Mesendoderm (in vitro differentiated cells): ENCODE measurements at regions not wholly inside any gene's neighbourhood (a gene's known extent, or its start where the extent isn't known, plus 50 kb on each side); places are given as distances from the start of the nearest gene placed in this dataset.
"Not testable (repeated sequence)": the region's sequence is repeated elsewhere in the genome, so short reads cannot be mapped to it uniquely, and the experiment has no call there.

Source experiments
- DNase-seq: peaks from one replicate; pipeline ENCODE4 v3.0.0; 2013
- H2AK5ac ChIP-seq: 2 replicates; pipeline ENCODE4 v1.6.1; 2013; ENCODE audit warnings: low read length, inconsistent platforms
- H2BK120ac ChIP-seq: 2 replicates; pipeline ENCODE4 v1.6.1; 2013; ENCODE audit warnings: low read depth, mild to moderate bottlenecking, low read length, moderate library complexity, mixed read lengths
- H2BK15ac ChIP-seq: replicated peaks from 2 replicates; pipeline ENCODE4 v1.6.1; 2013; ENCODE audit warnings: low read depth, mild to moderate bottlenecking, moderate library complexity
- H2BK5ac ChIP-seq: 2 replicates; pipeline ENCODE4 v1.6.1; 2013; ENCODE audit warnings: low read length, inconsistent platforms
- H3K18ac ChIP-seq: 2 replicates; pipeline ENCODE4 v1.6.1; 2013; ENCODE audit warnings: mild to moderate bottlenecking, low read length, mixed read lengths
- H3K23ac ChIP-seq: one replicate; pipeline ENCODE4 v1.6.1; 2013; ENCODE audit warnings: low read length
- H3K27ac ChIP-seq: 2 replicates; pipeline ENCODE4 v1.5.1; 2013; ENCODE audit warnings: low read depth, mild to moderate bottlenecking, inconsistent platforms, low read length, moderate library complexity
- H3K27me3 ChIP-seq: 2 replicates; pipeline ENCODE4 v1.6.1; 2013; ENCODE audit warnings: low read length, control low read depth, mild to moderate bottlenecking, inconsistent platforms; ENCODE audit not compliant: insufficient read depth, poor library complexity
- H3K36me3 ChIP-seq: 2 replicates; pipeline ENCODE4 v1.6.1; 2013; ENCODE audit warnings: low read length, inconsistent platforms; ENCODE audit not compliant: control insufficient read depth, insufficient read depth
- H3K4ac ChIP-seq: one replicate; pipeline ENCODE4 v1.6.1; 2013; ENCODE audit warnings: low read depth, mild to moderate bottlenecking, low read length, moderate library complexity
- H3K4me1 ChIP-seq: 2 replicates; pipeline ENCODE4 v1.6.1; 2013; ENCODE audit warnings: low read depth, low read length, inconsistent platforms; ENCODE audit not compliant: control insufficient read depth
- H3K4me2 ChIP-seq: 2 replicates; pipeline ENCODE4 v1.6.1; 2013; ENCODE audit warnings: low read length
- H3K4me3 ChIP-seq: 2 replicates; pipeline ENCODE4 v1.5.1; 2013; ENCODE audit warnings: mild to moderate bottlenecking, low read length
- H3K56ac ChIP-seq: one replicate; pipeline ENCODE4 v1.6.1; 2013; ENCODE audit warnings: low read length
- H3K79me1 ChIP-seq: 2 replicates; pipeline ENCODE4 v1.6.1; 2013; ENCODE audit warnings: low read length, inconsistent platforms
- H3K79me2 ChIP-seq: 2 replicates; pipeline ENCODE4 v1.6.1; 2013; ENCODE audit warnings: mild to moderate bottlenecking, low read length; ENCODE audit not compliant: control insufficient read depth, insufficient read depth
- H3K9ac ChIP-seq: 2 replicates; pipeline ENCODE4 v1.6.1; 2013; ENCODE audit warnings: low read length, inconsistent platforms
- H4K5ac ChIP-seq: one replicate; pipeline ENCODE4 v1.6.1; 2013; ENCODE audit warnings: low read length
- H4K8ac ChIP-seq: one replicate; pipeline ENCODE4 v1.6.1; 2013; ENCODE audit warnings: low read depth, mild to moderate bottlenecking, control low read depth, low read length, moderate library complexity
- WGBS: extraction: QIAGEN DNeasy Blood & Tissue Kit; methylation state at CpG from one replicate; pipeline ENCODE4 v1.1.7; 2013; ENCODE audit warnings: low lambda C conversion rate, missing lambda C conversion rate; ENCODE audit not compliant: insufficient coverage; ENCODE audit errors: extremely low coverage; 5-methylcytosine and 5-hydroxymethylcytosine counted together

DNA sequence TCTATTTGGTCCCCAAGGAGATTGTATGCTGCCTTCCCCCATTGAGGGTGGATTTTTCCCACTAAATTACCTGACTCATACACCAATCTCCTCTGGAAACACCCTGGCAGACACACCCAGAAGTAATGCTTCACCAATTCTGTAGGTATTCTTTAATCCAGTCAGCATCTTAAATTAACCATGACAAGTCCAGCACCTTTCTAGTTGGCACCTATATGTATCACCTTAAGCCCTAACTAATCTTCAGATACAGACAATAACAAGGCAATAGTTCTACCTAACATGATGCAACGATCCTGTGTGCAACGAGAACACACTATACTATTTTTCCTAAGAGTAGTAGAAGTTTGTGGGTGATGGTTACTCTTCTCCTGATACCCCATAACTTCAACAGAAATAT is 473.3 kb upstream of the NPAP1 start:
- not testable (repeated sequence) for H4K5ac ChIP-seq, H3K9ac ChIP-seq, H4K8ac ChIP-seq, H3K56ac ChIP-seq, H3K79me2 ChIP-seq, H3K4ac ChIP-seq, H3K23ac ChIP-seq, H3K36me3 ChIP-seq, DNase-seq, H3K4me1 ChIP-seq, H2BK120ac ChIP-seq, H3K27ac ChIP-seq, H3K79me1 ChIP-seq, H3K27me3 ChIP-seq, H3K4me3 ChIP-seq, H2BK5ac ChIP-seq, H2AK5ac ChIP-seq, H2BK15ac ChIP-seq, H3K4me2 ChIP-seq, H3K18ac ChIP-seq
- no CpG with 5 or more reads among the region's 2 CpGs for WGBS

- H2BK15ac ChIP-seq, H3K18ac ChIP-seq, H3K4me1 ChIP-seq, H3K79me1 ChIP-seq, H3K23ac ChIP-seq, H3K9ac ChIP-seq, H2BK120ac ChIP-seq, H4K5ac ChIP-seq, H3K27me3 ChIP-seq, H3K27ac ChIP-seq, H3K4ac ChIP-seq, DNase-seq, H3K36me3 ChIP-seq, H2BK5ac ChIP-seq, H4K8ac ChIP-seq, H3K79me2 ChIP-seq, H3K56ac ChIP-seq, H3K4me3 ChIP-seq, H2AK5ac ChIP-seq, H3K4me2 ChIP-seq: not testable (repeated sequence)
- WGBS, result no CpG with 5 or more reads among the region's 6 CpGs
Observed at GRCh38 chr15:24211742-24212476, 463.7 kb upstream of the NPAP1 start.

DNA sequence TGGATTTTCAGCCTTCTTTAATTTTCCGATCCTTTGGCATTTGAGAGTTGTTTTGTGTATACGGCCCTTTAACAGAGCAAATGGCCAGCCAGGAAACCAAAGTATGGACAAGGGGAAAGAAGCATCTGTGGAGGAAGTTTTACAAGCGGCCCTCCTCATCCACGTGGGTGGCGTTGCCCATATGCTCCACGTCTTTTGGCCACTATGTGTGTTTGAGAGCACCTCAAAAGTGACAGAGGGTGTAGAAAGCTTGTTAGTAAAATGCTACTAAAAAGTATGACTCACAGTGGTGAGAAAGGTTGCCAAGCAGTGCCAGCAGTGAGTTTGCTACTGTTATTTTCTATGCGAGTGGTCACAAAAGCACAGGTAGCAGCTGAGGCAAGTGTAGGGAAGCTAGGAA is 451.8 kb upstream of the NPAP1 start:
- no peak for DNase-seq
- WGBS, result no CpG with 5 or more reads among the region's 7 CpGs
- no peak overlapping the region for H3K4ac ChIP-seq
- H3K79me2 ChIP-seq, result no peaks in the 10 kb centered on the region
- no peak overlapping the region for H2AK5ac ChIP-seq
- H4K5ac ChIP-seq, result no peak overlapping the region
- H3K36me3 ChIP-seq, result no peaks in the 10 kb centered on the region
- no peak overlapping the region for H3K23ac ChIP-seq
- no peaks in the 10 kb centered on the region for H3K27me3 ChIP-seq
- H2BK15ac ChIP-seq, result no peak overlapping the region
- H3K4me2 ChIP-seq, result no peak overlapping the region
- no peak overlapping the region for H3K4me3 ChIP-seq
- H2BK120ac ChIP-seq, result no peak overlapping the region
- no peak overlapping the region for H3K27ac ChIP-seq
- H2BK5ac ChIP-seq, result no peak overlapping the region
- no peaks in the 10 kb centered on the region for H3K4me1 ChIP-seq
- no peak overlapping the region for H3K9ac ChIP-seq
- H3K56ac ChIP-seq, result no peak overlapping the region
- H3K18ac ChIP-seq, result no peak overlapping the region
- no peaks in the 10 kb centered on the region for H3K79me1 ChIP-seq
- no peak overlapping the region for H4K8ac ChIP-seq

DNA sequence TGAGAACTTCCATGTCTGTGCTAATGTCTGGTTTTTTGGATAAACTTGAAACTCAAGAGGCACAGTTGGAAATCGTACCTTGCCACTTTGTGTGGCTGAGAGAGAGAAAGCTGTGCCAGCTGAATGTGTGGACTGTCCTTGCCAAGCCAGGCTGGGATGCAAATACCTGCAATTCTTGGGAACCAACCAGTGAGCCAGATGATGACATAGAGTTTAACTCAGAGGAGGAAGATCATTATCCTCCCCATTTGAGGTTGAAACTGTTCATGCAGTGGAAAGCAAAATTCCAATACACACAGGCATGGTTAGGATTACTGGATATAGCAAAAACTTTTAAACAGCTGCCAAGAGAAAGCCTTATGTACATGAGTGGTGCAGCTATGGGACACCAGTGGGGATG is 451.4 kb upstream of the NPAP1 start:
- DNase-seq, result no peak
- Histone ChIP-seq H3K23ac (no peak overlapping the region), H3K4me1 (no peaks in the 10 kb centered on the region), H2BK5ac (no peak overlapping the region), H3K4me2 (no peak overlapping the region), H3K4me3 (no peak overlapping the region), H3K4ac (no peak overlapping the region), H3K56ac (no peak overlapping the region), H4K8ac (no peak overlapping the region), H4K5ac (no peak overlapping the region), H3K27ac (no peak overlapping the region), H2BK120ac (no peak overlapping the region), H3K79me1 (no peaks in the 10 kb centered on the region), H2BK15ac (no peak overlapping the region), H3K79me2 (no peaks in the 10 kb centered on the region), H3K27me3 (no peaks in the 10 kb centered on the region), H3K36me3 (no peaks in the 10 kb centered on the region), H3K9ac (no peak overlapping the region), H3K18ac (no peak overlapping the region), H2AK5ac (no peak overlapping the region)
- WGBS, result no CpG with 5 or more reads among the region's 1 CpG

DNA sequence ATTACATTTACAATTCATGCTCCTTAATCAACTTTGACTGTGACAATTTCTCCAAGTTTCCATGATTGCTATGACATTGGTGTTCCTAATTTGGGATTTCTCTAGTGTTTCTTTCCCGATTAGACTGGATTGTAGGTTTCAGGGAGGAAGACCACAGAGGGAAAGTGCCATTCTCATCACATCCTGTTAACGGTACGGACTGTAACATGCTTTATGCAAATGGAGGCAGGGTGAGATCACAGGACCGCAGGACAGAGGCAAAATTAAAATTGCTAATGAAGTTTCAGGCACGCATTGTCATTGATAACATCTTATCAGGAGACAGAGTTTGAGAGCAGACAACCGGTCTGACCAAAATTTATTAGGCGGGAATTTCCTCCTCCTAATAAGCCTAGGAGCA is 446.7 kb upstream of the NPAP1 start:
- H3K56ac ChIP-seq, H4K8ac ChIP-seq, H3K4me2 ChIP-seq, H3K23ac ChIP-seq, H3K9ac ChIP-seq, H2BK5ac ChIP-seq, H3K79me1 ChIP-seq, H3K4ac ChIP-seq, H4K5ac ChIP-seq, H3K27me3 ChIP-seq, H3K36me3 ChIP-seq, H2BK120ac ChIP-seq, H2AK5ac ChIP-seq, H3K79me2 ChIP-seq, H2BK15ac ChIP-seq, H3K4me3 ChIP-seq, H3K18ac ChIP-seq, H3K4me1 ChIP-seq, H3K27ac ChIP-seq: not testable (repeated sequence)
- peak; percentile 7 for DNase-seq
- no CpG with 5 or more reads among the region's 7 CpGs for WGBS

GRCh38 chr15:24233134-24233533 is 442.4 kb upstream of the NPAP1 start:
- not testable (repeated sequence) for DNase-seq, H3K9ac ChIP-seq, H4K8ac ChIP-seq, H3K79me1 ChIP-seq, H3K56ac ChIP-seq, H3K4me1 ChIP-seq, H2BK15ac ChIP-seq, H3K4me2 ChIP-seq, H3K79me2 ChIP-seq, H3K4ac ChIP-seq, H2BK5ac ChIP-seq, H2BK120ac ChIP-seq, H3K4me3 ChIP-seq, H3K18ac ChIP-seq, H3K36me3 ChIP-seq, H2AK5ac ChIP-seq, H4K5ac ChIP-seq, H3K27me3 ChIP-seq, H3K27ac ChIP-seq, H3K23ac ChIP-seq
- WGBS, result no CpG with 5 or more reads among the region's 3 CpGs
